K562 (cell line): ENCODE measurements at regions not wholly inside any gene's neighbourhood (a gene's known extent, or its start where the extent isn't known, plus 50 kb on each side); places are given as distances from the start of the nearest gene placed in this dataset.

Source experiments
- ATAC-seq: fragments of 200-7000 bp; cut with Tn5 transposase; 3 replicates; pipeline ENCODE4 v1.9.1; 2020; ENCODE audit warnings: moderate library complexity
- BruUV-seq: library from RNA; stranded (reverse); fragments of 400-500 nt; replicated peaks from 2 replicates; lab custom pipeline; 2021; lab: Mats Ljungman, UMichigan
- CTCF ChIA-PET: fragments of 300-600 bp; formaldehyde crosslinking; extraction: SDS; loops from one replicate; lab custom pipeline; 2021; ENCODE audit warnings: low intra/inter-chr PET ratio; lab: Yijun Ruan, JAX
- POLR2A ChIA-PET: fragments of 300-600, 350-650 bp; sonication (Branson Sonifier 250); formaldehyde crosslinking; extraction: SDS; loops from one replicate; lab custom pipeline; 2021; ENCODE audit warnings: antibody characterized with exemption, inconsistent platforms; lab: Yijun Ruan, JAX
- DNase-seq, 4 experiments: peaks; one replicate each; pipeline versions ENCODE4 v3.0.0 to v3.0.0-alpha.2; 2011 to 2018; ENCODE audit warnings: low spot score in 3 of 4, mixed read lengths in 3 of 4; ENCODE audit errors: extremely low read depth in 1 of 4
- FAIRE-seq: peaks from 2 replicates; lab custom pipeline; 2011; peaks lifted over from hg19 to GRCh38; lab: Jason Lieb, UNC
- H2AFZ ChIP-seq: 2 replicates; pipeline ENCODE4 v1.6.0; 2011; ENCODE audit warnings: low read depth, low read length, control low read depth, inconsistent platforms
- H3K27ac ChIP-seq: fragments of 200-600 bp; 3 replicates; pipeline ENCODE4 v1.8.0; 2011; ENCODE audit warnings: low read depth, mild to moderate bottlenecking, control low read depth, inconsistent platforms, low read length, moderate library complexity, mixed read lengths; ENCODE audit errors: extremely low read depth
- H3K27me3 ChIP-seq, 2 experiments: fragments of 300-600 bp in 1 of 2; 2 replicates in 1 of 2; 3 replicates in 1 of 2; pipeline versions ENCODE4 v1.6.0 to v1.8.0; 2011; ENCODE audit warnings: inconsistent platforms in 2 of 2, low read length in 2 of 2, mild to moderate bottlenecking in 1 of 2, mixed read lengths in 1 of 2, moderate library complexity in 1 of 2; ENCODE audit not compliant: control insufficient read depth in 2 of 2, insufficient read depth in 2 of 2
- H3K36me3 ChIP-seq: fragments of 300-600 bp; 3 replicates; pipeline ENCODE4 v1.8.0; 2011; ENCODE audit warnings: mild to moderate bottlenecking, low read length, inconsistent platforms; ENCODE audit not compliant: control insufficient read depth, insufficient read depth
- H3K4me1 ChIP-seq, 2 experiments: fragments of 200-600 bp in 1 of 2; replicated peaks in 1 of 2; 2 replicates in 1 of 2; 3 replicates in 1 of 2; pipeline versions ENCODE4 v1.5.1 to v1.8.0; 2011; ENCODE audit warnings: inconsistent platforms in 2 of 2, low read length in 2 of 2, mild to moderate bottlenecking in 1 of 2, mixed read lengths in 1 of 2, moderate library complexity in 1 of 2; ENCODE audit not compliant: control insufficient read depth in 2 of 2, insufficient read depth in 2 of 2
- H3K4me2 ChIP-seq: 2 replicates; pipeline ENCODE4 v1.6.1; 2011; ENCODE audit warnings: low read length, control low read depth, inconsistent platforms, mixed read lengths; ENCODE audit not compliant: insufficient read depth
- H3K4me3 ChIP-seq: fragments of 200-600 bp; sonication (generic), shearing (Covaris generic); 2 replicates; pipeline ENCODE4 v1.5.1; 2016; ENCODE audit warnings: control low read depth, inconsistent platforms
- H3K79me2 ChIP-seq: fragments of 200-600 bp; 3 replicates; pipeline ENCODE4 v1.8.0; 2011; ENCODE audit warnings: low read length, inconsistent platforms; ENCODE audit not compliant: control insufficient read depth, insufficient read depth
- H3K9ac ChIP-seq, 2 experiments: 2 replicates each; pipeline versions ENCODE4 v1.6.0 to v1.6.1; 2011; ENCODE audit warnings: low read depth in 2 of 2, low read length in 2 of 2, control low read depth in 1 of 2, inconsistent platforms in 1 of 2, mild to moderate bottlenecking in 1 of 2, mixed read lengths in 1 of 2; ENCODE audit not compliant: insufficient read depth in 1 of 2
- H3K9me1 ChIP-seq: one replicate; pipeline ENCODE4 v1.6.0; 2011; ENCODE audit warnings: inconsistent platforms, mild to moderate bottlenecking, low read length, moderate library complexity; ENCODE audit not compliant: control insufficient read depth, insufficient read depth
- H3K9me3 ChIP-seq: replicated peaks from 2 replicates; pipeline ENCODE4 v1.5.1; 2011; ENCODE audit warnings: low read depth, low read length, inconsistent platforms; ENCODE audit not compliant: control insufficient read depth, insufficient read depth
- H4K20me1 ChIP-seq: replicated peaks from 2 replicates; pipeline ENCODE4 v1.6.1; 2011; ENCODE audit warnings: low read length, inconsistent platforms, mixed read lengths; ENCODE audit not compliant: control insufficient read depth, insufficient read depth
- MAFF ChIP-seq: IDR thresholded peaks from 2 replicates; pipeline ENCODE4 v1.6.1; 2012; ENCODE audit warnings: low read length, improper control_type of control experiment
- MBD2 ChIP-seq: sonication (generic); IDR thresholded peaks from 2 replicates; pipeline ENCODE4 v1.6.1; 2016; ENCODE audit warnings: low read depth, borderline replicate concordance
- MCM2 ChIP-seq: fragments of 450-650 bp; IDR thresholded peaks from 2 replicates; pipeline ENCODE4 v1.6.1; 2017; ENCODE audit warnings: low read depth, mild to moderate bottlenecking
- NFXL1 ChIP-seq: fragments of 450-650 bp; formaldehyde crosslinking; IDR thresholded peaks from 2 replicates; pipeline ENCODE4 v1.4.0; 2021; ENCODE audit warnings: mild to moderate bottlenecking
- PTBP1 ChIP-seq: fragments of 200-400 bp; formaldehyde crosslinking; IDR thresholded peaks from 2 replicates; pipeline ENCODE4 v1.6.1; 2017; ENCODE audit warnings: low read depth, low read length
- RAD51 ChIP-seq: fragments of 450-650 bp; IDR thresholded peaks from 2 replicates; pipeline ENCODE4 v1.7.1; 2016; ENCODE audit warnings: low read depth, mild to moderate bottlenecking, borderline replicate concordance
- TFAP4 ChIP-seq: sonication (generic); formaldehyde crosslinking; IDR thresholded peaks from 2 replicates; pipeline ENCODE4 v1.8.0; 2022; ENCODE audit warnings: missing genetic modification reagents, mild to moderate bottlenecking, moderate library complexity, borderline replicate concordance
- TRIM24 ChIP-seq, 2 experiments: fragments of 450-650 bp; IDR thresholded peaks; 2 replicates each; pipeline ENCODE4 v1.6.1; 2016
- ZMIZ1 ChIP-seq, 2 experiments: fragments of 150-350 bp in 1 of 2; IDR thresholded peaks; 2 replicates each; pipeline ENCODE4 v1.6.1; 2012 to 2016; ENCODE audit warnings: low read depth in 2 of 2, low read length in 2 of 2, mild to moderate bottlenecking in 1 of 2, moderate library complexity in 1 of 2
- ZNF347 ChIP-seq: fragments of 450-650 bp; formaldehyde crosslinking; IDR thresholded peaks from 2 replicates; pipeline ENCODE4 v1.4.0; 2020; ENCODE audit warnings: low read depth, mild to moderate bottlenecking, moderate library complexity
- ZNF609 ChIP-seq: sonication (generic); formaldehyde crosslinking; IDR thresholded peaks from 2 replicates; pipeline ENCODE4 v1.8.1; 2023; ENCODE audit warnings: missing genetic modification reagents, mild to moderate bottlenecking, borderline replicate concordance
- ZNF740 ChIP-seq, 3 experiments: fragments of 200-800 bp in 1 of 3; sonication (Bioruptor generic) in 1 of 3; sonication (generic) in 1 of 3; formaldehyde crosslinking in 1 of 3; IDR thresholded peaks; 2 replicates each; pipeline versions ENCODE4 v1.6.1 to v1.8.0; 2016 to 2022; ENCODE audit warnings: mild to moderate bottlenecking in 2 of 3, missing compliant biosample characterization in 2 of 3, missing genetic modification characterization in 2 of 3, missing genetic modification reagents in 1 of 3
- WGBS: fragments of 100-300 bp; shearing (Covaris generic); methylation state at CpG from one replicate; pipeline ENCODE4 v1.1.6; 2016; ENCODE audit warnings: low coverage, mixed read lengths; ENCODE audit not compliant: insufficient coverage; ENCODE audit errors: missing lambda C conversion rate; 5-methylcytosine and 5-hydroxymethylcytosine counted together
- in situ Hi-C: fragments of 300-500 bp; cut with MboI; formaldehyde crosslinking; loops from 4 replicates; pipeline ENCODE4 v1.15.0; 2018; ENCODE audit warnings: inconsistent platforms, mixed read lengths
- intact Hi-C: fragments of 100-400 bp; cut with micrococcal nuclease; formaldehyde crosslinking; loops from 2 replicates; pipeline ENCODE4 v1.14.2; 2022

- intact Hi-C loops, result no loop called here
- no peaks in the 10 kb centered on the region for H3K9me1 ChIP-seq
- H4K20me1 ChIP-seq, result no peaks in the 10 kb centered on the region
- CTCF ChIA-PET, result no interaction called here
- FAIRE-seq (no peak), DNase-seq (no peak), ATAC-seq (no peak)
- WGBS, result 0% methylated on average over 5 of the region's 5 CpGs
- H3K27ac ChIP-seq, result no peak overlapping the region
- H3K9me3 ChIP-seq, result no peaks in the 10 kb centered on the region
- no peak overlapping the region for H2AFZ ChIP-seq
- H3K9ac ChIP-seq, result no peak overlapping the region
- no peaks in the 10 kb centered on the region for H3K4me1 ChIP-seq
- no peaks in the 10 kb centered on the region for H3K36me3 ChIP-seq
- H3K27me3 ChIP-seq, result peaks cover 45 to 50% of the 10 kb centered on the region in 2 experiments
- no peaks in the 10 kb centered on the region for H3K79me2 ChIP-seq
- in situ Hi-C loops, result no loop called here
- H3K4me2 ChIP-seq, result no peak overlapping the region
- no TSS peak for BruUV-seq
- no peak overlapping the region for H3K4me3 ChIP-seq
- POLR2A ChIA-PET, result interaction anchor here (0.6 kb wide), 1 partner anchor 18 kb away, joined by 3 read pairs; no protein-coding TSS in a partner anchor
- no peak for TF ChIP-seq ZNF347 (CRISPR knock-in tag)
- TF ChIP-seq MCM2, result no peak
- no peak for TF ChIP-seq PTBP1
- no peak for TF ChIP-seq ZMIZ1 (IDR thresholded peaks at IDR 0.05; ENCODE audit: low read depth in 2 of 2, low read length in 2 of 2)
- no peak for TF ChIP-seq TFAP4 (CRISPR knock-in tag)
- TF ChIP-seq NFXL1 (CRISPR knock-in tag), result no peak
- TF ChIP-seq MAFF, result no peak
- no peak for TF ChIP-seq ZNF740 (CRISPR knock-in tag; IDR thresholded peaks at IDR 0.05)
- TF ChIP-seq ZNF740 (tag; IDR thresholded peaks at IDR 0.05), result no peak
- TF ChIP-seq ZNF609 (CRISPR knock-in tag), result no peak
- no peak for TF ChIP-seq TRIM24 (IDR thresholded peaks at IDR 0.05)
- no peak for TF ChIP-seq MBD2
- TF ChIP-seq RAD51, result no peak
These were observed 52.7 kb upstream of the CNEP1R1 start for GRCh38 chr16:49972280-49972679.
